8988T (cell line): ENCODE measurements at regions not wholly inside any gene's neighbourhood (a gene's known extent, or its start where the extent isn't known, plus 50 kb on each side); places are given as distances from the start of the nearest gene placed in this dataset.
"Not testable (repeated sequence)": the region's sequence is repeated elsewhere in the genome, so short reads cannot be mapped to it uniquely, and the experiment has no call there.

Experiments
- DNase-seq: peaks from one replicate; pipeline ENCODE4 v3.0.0; 2011

GRCh38 chr9:78383130-78383529, 86.2 kb downstream of the PSAT1 start:
- no peak for DNase-seq

GRCh38 chr9:78386348-78386747, 89.4 kb downstream of the PSAT1 start:
- DNase-seq, result no peak

DNA sequence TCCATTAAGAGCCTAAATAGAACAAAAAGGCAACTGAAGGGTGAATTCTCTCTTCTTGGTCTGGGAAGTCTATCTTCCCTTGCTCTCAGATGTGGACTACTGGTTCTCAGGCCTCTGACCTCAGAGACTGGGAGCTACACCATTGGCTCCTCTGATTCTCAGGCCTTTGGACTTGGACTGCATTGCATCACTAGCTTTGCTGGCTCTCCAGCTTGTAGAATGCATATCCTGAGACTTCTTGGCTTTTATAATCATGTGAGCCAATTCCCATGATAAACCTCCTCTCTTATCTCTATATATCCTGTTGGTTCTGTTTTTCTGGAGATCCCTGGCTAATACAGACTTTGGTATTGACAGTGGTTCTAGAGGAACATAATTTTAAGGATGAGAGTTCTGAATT, 89.8 kb downstream of the PSAT1 start:
- DNase-seq, result no peak

- DNase-seq, result no peak
Measured at GRCh38 chr9:78393340-78393739, 96.4 kb downstream of the PSAT1 start.

DNA sequence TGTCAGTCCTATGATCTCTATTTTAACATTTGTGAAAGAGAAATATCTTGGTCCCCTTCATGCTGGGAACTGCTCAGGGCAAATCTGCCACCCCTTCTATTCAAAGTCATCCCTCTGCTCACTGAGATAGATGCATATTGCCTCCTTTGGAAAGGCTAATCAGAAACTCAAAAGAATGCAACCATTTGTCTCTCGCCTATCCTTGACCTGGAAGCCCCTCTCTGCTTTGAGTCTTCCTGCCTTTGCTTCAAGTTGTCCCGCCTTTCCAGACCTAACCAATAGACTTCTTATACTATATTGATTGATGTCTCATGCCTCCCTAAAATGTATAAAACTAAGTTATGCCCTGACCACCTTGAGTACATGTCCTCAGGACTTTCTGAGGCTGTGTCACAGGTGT, 97.0 kb downstream of the PSAT1 start:
- DNase-seq, result no peak

GRCh38 chr9:78396087-78396486, 99.2 kb downstream of the PSAT1 start:
- no peak for DNase-seq

DNA sequence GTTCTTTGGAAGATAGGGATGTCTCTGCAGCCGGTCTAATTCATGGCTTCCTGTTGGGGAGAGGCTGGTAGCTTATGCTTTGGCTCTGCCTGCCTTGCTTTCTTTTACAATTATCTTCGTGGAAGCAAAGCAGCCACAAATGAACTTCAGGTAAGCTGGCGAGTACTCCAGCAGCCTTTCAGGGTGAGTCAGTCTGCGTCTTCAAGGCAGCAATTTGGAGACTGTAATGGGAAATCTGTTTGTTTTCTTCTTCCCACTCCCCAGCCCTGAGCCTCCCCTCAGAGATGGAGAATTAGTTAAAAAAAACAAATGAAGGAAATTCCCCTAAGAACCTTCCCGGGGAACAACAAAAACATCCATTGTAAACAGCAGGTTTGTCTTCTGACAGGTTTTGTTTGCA, 100.1 kb downstream of the PSAT1 start:
- DNase-seq, result no peak

- no peak for DNase-seq
Measured at GRCh38 chr9:78397454-78397853, 100.5 kb downstream of the PSAT1 start.

DNA sequence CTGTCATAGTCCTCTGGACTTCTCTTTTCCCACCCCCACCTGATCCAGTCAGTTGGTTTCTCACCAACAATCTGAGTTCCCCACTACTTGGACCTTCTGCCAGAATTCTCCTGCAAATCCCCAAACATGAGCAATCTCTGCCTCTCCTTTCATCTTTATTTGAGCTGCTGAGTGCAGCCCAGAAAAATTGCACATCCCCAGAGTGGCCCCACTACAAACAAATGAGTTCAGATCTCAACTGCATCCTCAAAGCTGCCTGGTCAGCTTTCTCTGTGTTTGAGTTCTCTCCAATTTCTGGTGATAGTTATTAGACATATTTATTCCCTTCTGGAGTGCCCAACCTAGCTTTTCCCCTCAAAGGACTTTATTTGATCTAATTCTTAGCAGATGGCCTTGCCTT, 102.2 kb downstream of the PSAT1 start:
- no peak for DNase-seq

- no peak for DNase-seq
Measured at GRCh38 chr9:78400496-78400895, 103.6 kb downstream of the PSAT1 start.

DNA sequence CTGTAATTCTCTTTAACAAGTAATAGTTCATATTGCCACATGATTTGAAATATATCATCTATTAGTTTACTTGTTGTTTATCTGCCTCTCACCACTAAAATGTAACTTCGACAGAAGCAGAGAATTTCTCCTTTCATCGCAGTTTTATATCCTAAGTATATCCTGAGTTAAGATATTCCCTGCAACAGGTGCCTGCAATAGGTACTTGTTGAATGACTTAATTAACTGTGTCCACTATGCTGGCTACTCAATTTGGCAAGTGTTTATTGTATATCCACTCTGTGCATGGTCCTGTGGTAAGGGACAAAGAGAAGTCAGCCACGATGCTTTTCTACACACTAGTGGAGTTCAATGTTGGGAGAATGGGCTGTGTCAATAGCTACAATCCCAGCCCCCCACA, 108.5 kb downstream of the PSAT1 start:
- DNase-seq, result no peak

GRCh38 chr9:78406146-78406545, 109.2 kb downstream of the PSAT1 start:
- DNase-seq, result no peak

DNA sequence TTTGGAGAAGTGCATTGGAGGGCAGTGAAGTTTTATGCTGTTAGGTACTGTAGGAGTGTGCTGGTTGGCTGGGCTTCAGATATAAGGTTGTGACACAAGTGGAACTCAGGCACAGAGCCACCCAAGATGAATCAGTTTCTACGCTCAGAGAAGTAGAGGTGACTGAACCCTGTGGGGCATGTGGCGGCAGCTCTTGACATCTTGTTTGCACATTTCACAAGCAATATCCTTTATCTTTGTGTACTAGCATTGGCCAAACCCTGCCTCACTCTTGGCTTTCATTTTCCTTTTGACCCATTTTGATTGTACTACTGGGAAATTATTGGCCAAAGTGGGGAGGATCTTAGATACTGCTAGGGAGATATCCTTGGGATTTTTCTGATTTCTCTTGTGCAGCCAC, 110.0 kb downstream of the PSAT1 start:
- DNase-seq, result no peak

DNA sequence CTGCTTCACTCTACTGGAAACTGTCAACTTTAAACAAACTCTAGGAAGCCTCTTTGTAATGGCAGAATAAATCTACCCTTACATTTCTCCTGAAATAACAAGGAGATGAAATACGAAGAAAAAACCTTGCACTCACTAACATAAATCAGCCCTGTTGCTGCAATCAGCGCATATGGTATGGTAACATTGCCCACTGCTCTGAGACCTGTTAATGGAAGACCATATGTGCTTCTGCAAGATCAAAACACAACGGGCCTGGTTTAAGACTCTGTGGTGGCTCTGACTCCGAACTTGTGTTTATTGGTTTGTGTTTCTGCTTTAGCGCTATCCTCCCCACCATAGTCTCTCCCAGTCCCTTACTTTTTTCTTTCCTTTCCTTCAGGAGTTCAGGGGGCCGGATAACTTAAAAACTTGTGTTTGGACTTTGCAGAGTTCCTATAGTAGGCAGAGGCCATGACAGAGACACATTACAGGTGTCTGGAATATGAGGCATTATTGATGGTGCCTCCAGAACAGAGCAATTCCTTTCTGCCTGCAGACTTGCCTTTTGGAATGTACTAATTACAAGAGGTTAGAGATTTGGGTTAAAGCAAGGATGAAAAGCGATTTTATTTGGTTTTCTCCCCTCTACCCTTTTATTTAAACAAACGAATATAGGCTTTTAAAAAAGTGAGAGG, 110.8 kb downstream of the PSAT1 start:
- no peak for DNase-seq

DNA sequence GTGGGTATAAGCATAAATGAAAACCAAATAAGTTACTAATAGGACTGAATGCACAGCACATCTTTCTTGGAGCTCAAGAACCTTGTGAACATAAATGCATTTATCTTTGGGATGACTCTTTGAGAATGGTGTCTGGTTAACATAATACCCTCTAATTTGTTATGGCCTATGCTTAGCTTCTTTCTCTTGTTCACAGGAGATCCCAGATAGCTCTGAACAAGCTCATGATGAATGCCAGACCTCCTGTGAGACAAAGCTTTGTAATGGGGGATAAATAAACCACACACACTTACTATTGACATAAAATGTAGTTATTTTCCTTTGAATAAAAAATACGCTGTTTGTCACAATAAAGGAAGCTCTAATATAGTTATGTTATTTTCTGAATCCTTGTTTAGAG, 111.5 kb downstream of the PSAT1 start:
- no peak for DNase-seq

DNA sequence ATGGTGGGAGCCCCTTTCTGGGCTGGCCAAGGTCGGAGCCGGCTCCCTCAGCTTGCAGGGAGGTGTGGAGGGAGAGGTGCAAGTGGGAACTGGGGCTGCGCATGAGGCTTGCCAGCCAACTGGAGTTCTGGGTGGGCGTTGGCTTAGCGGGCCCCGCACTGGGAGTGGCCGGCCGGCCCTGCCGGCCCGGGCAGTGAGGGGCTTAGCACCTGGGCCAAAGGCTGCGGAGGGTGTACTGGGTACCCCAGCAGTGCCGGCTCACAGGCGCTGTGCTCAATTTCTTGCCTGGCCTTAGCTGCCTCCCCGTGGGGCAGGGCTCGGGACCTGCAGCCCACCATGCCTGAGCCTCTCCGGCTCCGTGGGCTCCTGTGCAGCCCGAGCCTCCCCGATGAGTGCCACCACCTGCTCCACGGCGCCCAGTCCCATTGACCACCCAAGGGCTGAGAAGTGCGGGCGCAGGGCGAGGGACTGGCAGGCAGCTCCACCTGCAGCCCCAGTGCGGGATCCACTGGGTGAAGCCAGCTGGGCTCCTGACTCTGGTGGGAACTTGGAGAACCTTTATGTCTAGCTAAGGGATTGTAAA, 113.1 kb downstream of the PSAT1 start:
- DNase-seq, result not testable (repeated sequence)

DNA sequence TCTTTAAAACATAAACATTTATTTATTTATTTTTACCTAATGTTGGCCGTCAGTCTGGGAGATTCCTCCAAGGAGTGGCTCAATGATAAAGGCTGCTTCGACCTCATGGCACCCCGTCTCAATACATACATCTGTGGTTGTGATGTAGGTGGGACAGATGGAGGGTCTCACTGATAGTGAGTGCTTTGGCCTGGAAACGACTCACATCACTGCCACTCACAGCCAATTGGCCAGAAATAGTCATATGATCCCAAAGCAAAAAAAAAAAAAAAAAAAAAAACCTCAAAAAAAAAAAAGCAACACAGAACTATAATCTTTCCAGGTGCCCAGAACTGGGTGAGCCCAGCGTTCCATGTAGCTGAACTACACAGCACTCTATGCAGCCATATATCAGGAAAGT, 125.4 kb downstream of the PSAT1 start:
- DNase-seq, result no peak

DNA sequence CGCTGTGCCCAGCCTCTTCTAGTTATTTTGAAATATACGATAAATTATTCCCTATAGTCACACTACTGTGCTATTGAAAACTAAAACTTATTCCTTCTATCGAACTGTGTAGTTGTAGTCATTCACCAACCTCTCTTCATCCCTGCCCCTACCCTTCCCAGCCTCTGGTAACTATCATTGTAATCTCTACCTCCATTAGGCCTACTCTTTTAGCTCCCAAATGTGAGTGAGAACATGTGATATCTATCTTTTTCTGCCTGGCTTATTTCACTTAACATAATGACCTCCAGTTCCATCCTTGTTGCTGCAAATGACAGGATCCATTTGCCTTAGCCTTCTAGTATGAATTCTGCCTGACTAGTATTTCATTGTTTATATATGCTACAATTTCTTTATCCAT, 127.4 kb downstream of the PSAT1 start:
- DNase-seq, result no peak

- no peak for DNase-seq
Measured at GRCh38 chr9:78428640-78429039, 131.7 kb downstream of the PSAT1 start.

- DNase-seq, result no peak
Measured at GRCh38 chr9:78430387-78430786, 133.5 kb downstream of the PSAT1 start.

DNA sequence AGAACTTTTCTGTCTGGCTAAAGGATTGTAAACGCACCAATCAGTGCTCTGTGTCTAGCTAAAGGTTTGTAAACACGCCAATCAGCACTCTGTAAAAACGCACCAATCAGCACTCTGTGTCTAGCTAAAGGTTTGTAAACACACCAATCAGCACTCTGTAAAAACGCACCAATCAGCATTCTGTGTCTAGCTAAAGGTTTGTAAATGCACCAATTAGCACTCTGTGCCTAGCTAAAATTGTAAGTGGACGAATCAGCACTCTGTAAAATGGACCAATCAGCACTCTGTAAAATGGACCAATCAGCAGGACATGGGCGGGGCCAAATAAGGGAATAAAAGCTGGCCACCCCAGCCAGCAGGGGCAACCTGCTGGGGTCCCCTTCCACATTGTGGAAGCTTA, 134.1 kb downstream of the PSAT1 start:
- DNase-seq, result not testable (repeated sequence)

- no peak for DNase-seq
Measured at GRCh38 chr9:78436873-78437272, 139.9 kb downstream of the PSAT1 start.

DNA sequence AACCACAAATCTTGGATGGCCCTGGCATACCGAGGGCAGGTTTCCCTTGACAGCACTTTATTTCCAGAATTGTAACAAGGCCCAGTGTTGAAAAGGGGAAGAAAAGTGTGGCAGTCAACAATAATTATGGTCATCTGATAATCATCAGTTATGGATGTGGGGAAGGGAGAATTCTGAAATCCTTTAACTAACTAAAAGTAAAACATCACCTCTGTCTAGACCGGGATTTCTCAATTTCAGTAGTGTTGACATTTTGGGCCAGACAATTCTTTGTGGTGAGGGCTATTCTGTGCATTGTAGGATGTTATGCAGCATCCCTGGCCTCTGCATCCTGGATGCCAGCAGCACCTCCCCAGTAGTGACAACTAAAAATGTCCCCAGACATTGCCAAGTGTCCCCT, 140.4 kb downstream of the PSAT1 start:
- no peak for DNase-seq

DNA sequence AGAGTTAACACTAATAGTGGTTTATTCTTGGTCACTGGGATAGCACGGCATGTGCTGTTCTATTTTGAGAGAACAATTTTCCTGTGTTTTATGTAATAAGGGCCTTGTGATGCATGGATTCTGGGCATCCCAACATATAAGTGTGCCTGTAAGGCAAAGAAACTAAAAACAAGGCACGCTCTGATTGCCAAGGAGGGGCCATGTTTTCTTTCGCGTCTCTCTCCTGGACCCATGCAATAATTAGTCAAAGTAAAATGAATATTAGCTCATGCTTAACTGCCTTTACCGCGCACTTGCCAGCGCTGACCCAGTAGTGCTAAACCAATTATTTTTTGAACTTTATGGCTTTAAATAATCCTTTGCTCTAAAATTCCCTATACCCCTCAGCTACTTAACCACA, 140.9 kb downstream of the PSAT1 start:
- DNase-seq, result no peak

DNA sequence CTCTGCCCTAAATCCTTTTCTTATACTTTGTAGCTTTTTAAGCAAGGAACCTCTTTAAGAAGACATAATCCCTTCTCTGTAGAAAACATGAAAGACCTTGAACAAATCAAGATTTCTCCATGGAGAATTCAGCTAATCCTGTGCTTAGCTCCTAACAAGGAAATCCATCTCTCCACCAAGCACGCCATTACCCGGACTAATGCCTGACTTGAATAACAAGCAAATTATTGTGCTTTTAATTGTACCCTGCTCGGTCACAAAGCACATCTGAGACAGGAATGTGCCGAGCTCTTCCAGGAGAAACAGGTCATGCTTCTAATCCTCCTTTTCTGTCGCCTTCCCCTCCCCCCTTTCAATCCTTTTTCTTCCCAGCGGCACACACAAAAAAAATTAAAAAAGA, 141.3 kb downstream of the PSAT1 start:
- no peak for DNase-seq
